KBM-7 (cell line): ENCODE measurements at regions not wholly inside any gene's neighbourhood (a gene's known extent, or its start where the extent isn't known, plus 50 kb on each side); places are given as distances from the start of the nearest gene placed in this dataset.

ENCODE experiments used
- DNase-seq: peaks from one replicate; pipeline ENCODE4 v3.0.0-alpha.2; 2015
- in situ Hi-C: fragments of 300-500 bp; cut with MboI; formaldehyde crosslinking; loops from 2 replicates; pipeline ENCODE4 v1.14.3; 2020; ENCODE audit warnings: low sequenced_read_pairs, low pct_unique_long_range_greater_than_20kb, mixed read lengths

GRCh38 chr6:87916446-87916845, 131.2 kb upstream of the SPACA1 start:
- in situ Hi-C loops: no loop called here
- DNase-seq: no peak

- DNase-seq: no peak
- in situ Hi-C loops: no loop called here
These were observed 132.8 kb upstream of the SPACA1 start for GRCh38 chr6:87914637-87915395.

DNA sequence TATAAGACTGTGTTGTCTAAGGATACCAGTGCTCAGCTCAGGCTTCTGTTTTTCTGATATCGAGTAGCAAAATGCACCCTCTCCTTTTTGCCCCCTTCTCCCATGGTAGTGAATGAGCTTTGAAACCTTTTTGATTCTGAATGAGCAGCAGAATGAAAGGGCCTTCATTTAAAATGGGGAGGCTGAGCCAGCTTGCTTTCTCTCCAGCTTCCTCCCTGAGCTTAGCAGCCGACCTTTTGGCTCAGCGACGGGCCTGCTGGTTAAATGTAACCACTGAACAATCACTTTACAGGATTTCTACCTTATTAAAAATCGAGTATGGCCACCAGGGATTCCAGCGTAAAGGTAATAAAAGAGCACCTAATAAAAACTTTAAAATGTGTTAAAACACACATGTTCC, 133.7 kb upstream of the SPACA1 start:
- DNase-seq: no peak
- in situ Hi-C loops: no loop called here

- in situ Hi-C loops: no loop called here
These were observed 135.5 kb upstream of the SPACA1 start for GRCh38 chr6:87912102-87912501.

GRCh38 chr6:87909849-87910248, 137.8 kb upstream of the SPACA1 start:
- in situ Hi-C loops: no loop called here
- no peak for DNase-seq

More at GRCh38 chr6:87912102-87912501, 135.5 kb upstream of the SPACA1 start:
- no peak for DNase-seq

- DNase-seq: no peak
- in situ Hi-C loops: no loop called here
These were observed 138.4 kb upstream of the SPACA1 start for GRCh38 chr6:87908978-87909811.

DNA sequence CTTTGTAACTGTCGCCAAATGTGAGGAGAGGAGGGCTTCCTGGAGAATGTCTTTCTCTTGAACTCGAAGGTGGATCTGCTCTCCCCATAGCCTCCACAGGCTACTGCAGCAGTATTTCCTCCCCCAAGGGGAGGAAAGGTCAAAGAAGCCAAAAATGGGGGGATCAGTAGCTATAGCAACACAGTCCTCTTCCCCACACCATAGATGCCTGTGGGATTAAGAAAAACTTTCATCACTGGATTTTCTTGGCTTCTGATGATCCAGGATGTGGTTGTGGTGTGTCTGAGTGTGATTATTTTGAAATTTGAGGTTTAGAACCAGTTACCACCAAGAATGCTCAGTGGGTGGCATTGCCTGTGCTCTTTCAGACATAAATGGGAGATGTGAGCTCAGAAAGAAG, 140.1 kb upstream of the SPACA1 start:
- DNase-seq: peak; percentile 19
- in situ Hi-C loops: no loop called here

- in situ Hi-C loops: no loop called here
- no peak for DNase-seq
These were observed 142.5 kb upstream of the SPACA1 start for GRCh38 chr6:87905101-87905641.

- DNase-seq: no peak
- in situ Hi-C loops: no loop called here
These were observed 143.6 kb upstream of the SPACA1 start for GRCh38 chr6:87904011-87904410.

GRCh38 chr6:87903323-87903722, 144.3 kb upstream of the SPACA1 start:
- in situ Hi-C loops: no loop called here
- DNase-seq: no peak

GRCh38 chr6:87902383-87902782, 145.3 kb upstream of the SPACA1 start:
- no peak for DNase-seq
- in situ Hi-C loops: no loop called here

DNA sequence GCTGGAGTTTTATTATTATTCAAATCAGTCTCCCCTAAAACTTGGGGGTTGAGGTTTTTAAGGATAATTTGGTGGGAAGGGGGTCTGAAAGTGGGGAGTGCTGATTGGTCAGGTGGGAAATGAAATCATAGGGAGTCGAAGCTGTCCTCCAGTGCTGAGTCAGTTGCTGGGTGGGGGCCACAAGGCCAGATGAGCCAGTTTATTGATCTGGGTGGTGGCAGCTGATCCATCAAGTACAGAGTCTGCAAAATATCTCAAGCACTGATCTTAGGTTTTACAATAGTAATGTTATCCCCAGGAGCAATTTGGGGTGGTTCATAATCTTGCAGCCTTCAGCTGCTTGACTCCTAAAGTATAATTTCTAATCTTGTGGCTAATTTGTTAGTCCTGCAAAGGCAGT, 146.0 kb upstream of the SPACA1 start:
- in situ Hi-C loops: no loop called here
- DNase-seq: no peak

GRCh38 chr6:87900160-87900698, 147.4 kb upstream of the SPACA1 start:
- in situ Hi-C loops: no loop called here
- no peak for DNase-seq

DNA sequence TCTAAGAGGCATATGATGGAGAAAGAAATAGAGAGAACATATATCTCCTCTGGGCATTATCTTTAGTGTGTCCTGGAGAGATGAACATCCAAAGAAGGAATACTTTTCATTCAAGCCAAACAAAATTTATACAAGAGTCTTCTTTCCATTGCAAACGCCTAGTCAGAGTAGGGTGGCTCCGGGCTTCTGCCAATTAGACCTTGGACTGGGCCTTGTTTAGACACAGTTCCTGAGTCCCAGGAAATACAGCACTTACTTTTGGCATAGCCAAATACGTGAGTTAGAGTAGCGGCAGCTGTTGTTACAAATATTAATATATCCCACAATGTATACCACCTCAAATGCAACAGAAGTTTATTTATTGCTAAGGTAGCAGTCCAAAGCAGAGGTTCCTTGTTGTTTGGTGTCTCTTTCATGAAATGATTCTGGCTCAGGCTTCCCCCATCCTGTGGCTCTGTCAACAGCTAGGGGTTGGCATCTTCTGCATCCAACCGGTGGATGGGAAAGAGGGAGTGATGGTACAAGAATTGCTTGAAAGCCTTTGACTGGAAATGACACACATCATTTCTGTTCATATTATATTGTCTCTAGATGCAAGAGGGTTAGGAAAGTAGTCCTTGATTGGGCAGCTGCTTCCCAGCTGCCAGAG, 148.0 kb upstream of the SPACA1 start:
- in situ Hi-C loops: no loop called here

GRCh38 chr6:87897663-87898062, 150.0 kb upstream of the SPACA1 start:
- in situ Hi-C loops: no loop called here
- no peak for DNase-seq

More for the DNA sequence above, 148.0 kb upstream of the SPACA1 start:
- no peak for DNase-seq

DNA sequence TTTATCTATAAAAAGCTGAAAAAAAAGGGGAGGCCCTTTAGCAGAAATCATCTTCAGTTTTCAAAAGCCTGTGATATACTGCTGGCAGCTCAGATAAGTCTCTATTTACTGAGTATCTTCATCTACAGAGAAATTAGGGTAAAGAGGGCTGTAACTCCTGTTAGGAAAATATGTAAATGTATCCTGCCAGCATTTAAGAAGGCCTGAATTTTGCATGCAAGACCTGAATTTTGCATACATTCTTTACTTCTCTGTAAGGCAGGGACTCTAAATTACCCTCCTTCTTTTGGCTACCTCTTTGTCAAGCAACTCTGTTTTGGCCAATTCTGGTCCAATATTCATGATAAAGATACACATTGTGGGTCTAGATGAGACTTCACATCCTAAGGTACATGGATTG, 150.6 kb upstream of the SPACA1 start:
- DNase-seq: no peak
- in situ Hi-C loops: no loop called here

DNA sequence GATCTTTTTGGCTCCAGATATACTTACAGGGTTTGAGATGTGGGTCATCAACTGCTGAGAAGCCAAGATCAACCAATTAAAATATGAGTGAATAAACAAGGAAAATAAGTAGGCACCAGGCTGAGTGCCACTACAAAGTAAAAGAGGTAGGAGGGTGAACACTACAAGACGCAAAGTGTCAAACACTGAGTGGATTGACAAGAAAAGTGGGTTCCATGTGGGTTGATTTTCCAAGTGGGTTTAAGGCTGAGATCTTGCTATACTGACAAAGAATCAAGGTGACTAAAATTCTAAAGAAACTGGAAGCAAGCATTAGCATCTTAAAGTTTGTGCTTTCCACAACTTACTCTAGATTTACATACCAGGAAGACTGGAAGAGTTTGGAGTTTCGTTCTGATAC, 160.4 kb upstream of the SPACA1 start:
- in situ Hi-C loops: no loop called here

GRCh38 chr6:87884203-87884602, 163.4 kb upstream of the SPACA1 start:
- DNase-seq: no peak
- in situ Hi-C loops: no loop called here

More for the DNA sequence above, 160.4 kb upstream of the SPACA1 start:
- DNase-seq: no peak

- in situ Hi-C loops: no loop called here
These were observed 166.2 kb upstream of the SPACA1 start for GRCh38 chr6:87881342-87881895.

More at GRCh38 chr6:87881342-87881895, 166.2 kb upstream of the SPACA1 start:
- no peak for DNase-seq
